ENCODE measurements at regions not wholly inside any gene's neighbourhood (a gene's known extent, or its start where the extent isn't known, plus 50 kb on each side); places are given as distances from the start of the nearest gene placed in this dataset.

GRCh38 chr6:95784019-95784418, 206.7 kb downstream of the MANEA start:
- no peak for FAIRE-seq

GRCh38 chr6:95784869-95785268, 207.5 kb downstream of the MANEA start:
- no peak for FAIRE-seq

DNA sequence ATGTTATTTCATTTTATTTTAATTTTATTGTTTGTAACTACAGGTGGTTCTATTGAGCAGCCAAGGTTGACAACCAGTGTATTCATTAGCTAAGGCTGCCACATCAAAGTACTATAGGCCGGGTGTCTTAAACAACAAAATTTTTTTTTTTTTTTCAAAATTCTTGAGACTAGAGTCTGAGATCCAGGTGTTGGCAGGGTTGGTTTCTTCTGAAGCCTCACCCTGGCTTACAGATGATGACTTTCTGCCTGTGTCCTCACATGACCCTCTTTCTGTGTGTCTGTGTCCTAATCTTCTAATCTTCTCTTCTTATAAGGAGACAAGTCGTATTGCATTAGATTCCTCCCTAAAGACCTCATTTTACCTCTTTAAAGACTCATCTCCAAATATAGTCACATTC, 208.4 kb downstream of the MANEA start:
- no peak for FAIRE-seq

DNA sequence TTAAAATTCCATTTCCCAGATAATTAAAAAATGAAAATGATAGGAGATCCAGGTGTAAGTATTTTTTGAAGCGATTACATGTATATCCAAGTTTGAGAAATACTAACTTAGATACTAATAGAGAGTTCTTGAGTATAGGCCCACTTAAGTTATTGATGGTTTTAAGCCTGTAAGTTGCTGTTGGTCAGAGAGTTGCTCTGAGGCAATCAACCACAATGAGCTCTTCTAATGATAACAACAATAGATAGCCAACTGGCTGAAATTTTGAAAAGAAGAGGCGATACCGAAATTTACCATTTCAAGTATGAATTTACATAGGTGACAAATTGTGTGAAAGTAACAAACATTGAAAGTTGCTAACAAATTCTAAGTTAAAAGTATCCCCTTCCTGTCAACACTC, 209.5 kb downstream of the MANEA start:
- no peak for FAIRE-seq

DNA sequence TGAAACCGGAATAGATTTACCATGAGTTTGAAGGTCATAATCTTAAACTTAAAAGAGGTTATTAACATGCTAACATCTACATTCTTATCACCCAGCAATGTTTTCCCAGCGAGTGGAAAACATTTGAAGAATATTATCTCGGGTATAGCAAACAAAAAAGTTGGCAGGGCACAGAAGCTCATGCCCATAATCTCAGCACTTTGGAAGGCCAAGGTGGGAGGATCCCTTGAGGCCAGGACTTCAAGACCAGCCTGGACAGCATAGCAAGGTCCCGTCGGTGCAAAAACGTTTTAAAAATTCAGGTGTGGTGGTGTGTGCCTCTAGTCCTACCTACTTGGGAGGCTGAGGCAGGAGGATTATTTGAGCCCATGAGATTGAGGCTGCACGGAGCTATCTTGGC, 213.5 kb downstream of the MANEA start:
- no peak for FAIRE-seq

- FAIRE-seq, result no peak
Measured at GRCh38 chr6:95794749-95795148, 217.4 kb downstream of the MANEA start.

DNA sequence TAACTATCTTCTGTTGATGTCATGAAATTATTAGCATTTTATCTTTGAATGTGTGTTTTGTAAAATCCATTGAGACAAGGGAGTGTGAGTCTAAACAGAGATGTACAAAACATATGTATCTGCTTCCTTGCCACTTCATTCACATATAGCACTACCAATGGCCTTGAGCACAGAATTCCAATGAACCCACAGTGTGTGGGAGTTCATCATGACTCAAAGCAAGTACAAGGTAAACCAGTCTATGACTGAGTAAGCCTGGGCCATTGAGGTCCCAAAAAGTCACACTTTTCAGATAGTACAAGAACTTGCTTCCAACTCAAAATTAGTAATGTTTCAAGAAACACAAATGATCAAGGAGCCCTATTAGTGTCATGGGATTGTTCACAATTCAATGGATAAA, 218.6 kb downstream of the MANEA start:
- FAIRE-seq, result no peak

DNA sequence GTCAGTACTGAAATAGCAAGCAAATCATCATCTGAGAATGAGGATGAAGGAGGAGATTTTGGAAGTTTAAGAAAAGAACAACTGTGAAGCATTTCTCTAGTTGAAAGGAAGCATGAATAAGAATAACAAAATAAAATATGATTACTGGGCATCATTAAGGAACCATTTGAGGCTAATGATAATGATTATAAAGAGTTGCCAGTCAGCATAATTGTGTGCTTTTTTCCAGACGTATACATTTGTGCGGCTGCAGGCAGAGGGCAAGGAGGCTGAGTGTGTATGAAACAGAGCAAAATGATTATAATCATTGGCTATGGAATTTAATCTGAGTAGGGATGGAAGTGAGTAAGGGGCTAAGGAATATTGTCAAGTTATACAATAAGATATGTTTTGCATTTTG, 218.7 kb upstream of the FUT9 start:
- FAIRE-seq, result no peak

- FAIRE-seq, result no peak
Measured at GRCh38 chr6:95802978-95803377, 212.8 kb upstream of the FUT9 start.

DNA sequence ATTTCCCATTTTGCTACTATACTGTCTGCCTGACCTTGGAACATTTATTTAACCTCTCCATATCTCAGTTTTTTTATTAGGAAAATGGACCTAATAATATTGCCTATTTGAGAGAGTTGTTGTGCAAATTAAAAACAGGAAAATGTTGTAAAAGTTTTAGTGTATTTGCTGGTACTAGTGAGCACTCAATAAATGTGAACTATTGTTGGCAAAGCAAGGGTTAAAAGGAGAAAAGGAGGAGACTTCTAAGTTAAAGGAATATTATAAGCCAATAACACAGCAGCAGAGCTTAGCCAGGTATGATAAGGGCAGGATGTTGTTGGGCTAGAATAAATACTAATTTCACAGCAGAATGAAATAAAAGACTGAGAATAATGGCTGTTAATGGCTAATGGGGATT, 211.9 kb upstream of the FUT9 start:
- no peak for FAIRE-seq

DNA sequence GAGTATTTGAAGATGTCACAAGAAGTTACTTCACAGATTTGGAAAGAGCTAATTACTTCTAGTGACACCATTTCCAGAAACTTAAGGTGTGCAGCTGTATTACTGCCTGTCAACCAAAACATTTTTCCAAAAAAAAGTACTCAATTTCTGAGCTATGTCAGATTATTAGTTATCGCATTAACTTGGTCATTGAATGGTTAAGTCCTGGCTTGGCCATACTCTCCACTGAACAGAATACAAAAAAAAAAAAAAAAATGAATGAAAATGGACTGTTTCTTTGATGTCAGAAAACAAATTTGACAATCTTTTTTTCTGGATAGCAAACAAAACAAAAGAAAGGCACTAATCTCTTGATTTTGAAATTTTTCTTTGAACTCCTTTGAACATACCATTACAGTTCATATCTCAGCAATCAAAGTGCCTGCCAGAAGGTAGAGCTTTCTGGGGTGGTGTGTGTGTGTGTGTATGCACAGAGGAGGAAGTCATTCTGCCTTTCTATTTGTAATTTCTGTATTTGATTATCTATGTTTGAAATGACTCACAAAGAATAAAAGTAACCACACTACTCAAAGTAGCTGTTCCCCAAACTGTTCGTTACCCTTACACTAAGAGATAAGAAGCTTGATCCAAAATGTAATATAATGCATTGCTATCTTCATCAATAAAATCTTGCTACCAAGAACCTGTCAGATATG, 210.8 kb upstream of the FUT9 start:
- FAIRE-seq, result no peak

DNA sequence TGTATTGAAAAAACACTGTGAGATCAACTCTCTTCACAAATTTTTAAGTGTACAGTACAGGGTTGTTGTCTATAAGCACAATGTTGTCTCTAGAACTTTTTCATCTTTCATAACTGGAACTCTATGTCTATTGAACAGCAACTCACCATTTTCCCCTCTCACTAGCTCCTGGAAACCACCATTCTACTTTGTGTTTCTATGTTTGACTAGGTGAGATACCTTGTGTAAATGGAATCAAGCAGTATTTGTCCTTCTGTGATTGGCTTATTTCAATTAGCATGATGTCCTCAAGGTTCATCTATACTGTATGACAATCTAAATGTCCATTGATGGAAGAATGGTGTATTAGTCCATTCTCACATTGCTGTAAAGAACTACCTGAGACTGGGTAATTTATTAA, 210.1 kb upstream of the FUT9 start:
- FAIRE-seq, result no peak

- no peak for FAIRE-seq
Measured at GRCh38 chr6:95815389-95816056, 200.3 kb upstream of the FUT9 start.

DNA sequence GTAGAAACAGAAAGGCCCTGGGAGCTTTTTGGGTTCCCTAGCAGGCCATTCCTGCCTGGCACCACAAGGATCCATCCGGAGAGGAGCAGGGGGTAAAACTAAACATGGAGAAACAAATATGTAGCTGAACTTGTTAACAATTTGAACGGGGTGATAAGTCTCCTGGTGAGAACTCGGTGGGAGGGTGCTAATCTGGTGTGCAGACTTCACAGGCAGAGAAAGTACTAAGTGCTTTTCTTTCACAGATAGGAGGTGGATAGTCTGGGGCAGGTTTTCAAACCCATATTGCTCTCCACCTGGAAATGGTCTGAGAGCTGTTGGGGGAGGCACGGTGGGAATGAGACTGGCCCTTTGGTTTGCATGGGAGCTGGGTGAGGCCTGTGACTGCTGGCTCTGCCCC, 196.3 kb upstream of the FUT9 start:
- no peak for FAIRE-seq

- FAIRE-seq, result no peak
Measured at GRCh38 chr6:95819939-95820338, 195.8 kb upstream of the FUT9 start.

DNA sequence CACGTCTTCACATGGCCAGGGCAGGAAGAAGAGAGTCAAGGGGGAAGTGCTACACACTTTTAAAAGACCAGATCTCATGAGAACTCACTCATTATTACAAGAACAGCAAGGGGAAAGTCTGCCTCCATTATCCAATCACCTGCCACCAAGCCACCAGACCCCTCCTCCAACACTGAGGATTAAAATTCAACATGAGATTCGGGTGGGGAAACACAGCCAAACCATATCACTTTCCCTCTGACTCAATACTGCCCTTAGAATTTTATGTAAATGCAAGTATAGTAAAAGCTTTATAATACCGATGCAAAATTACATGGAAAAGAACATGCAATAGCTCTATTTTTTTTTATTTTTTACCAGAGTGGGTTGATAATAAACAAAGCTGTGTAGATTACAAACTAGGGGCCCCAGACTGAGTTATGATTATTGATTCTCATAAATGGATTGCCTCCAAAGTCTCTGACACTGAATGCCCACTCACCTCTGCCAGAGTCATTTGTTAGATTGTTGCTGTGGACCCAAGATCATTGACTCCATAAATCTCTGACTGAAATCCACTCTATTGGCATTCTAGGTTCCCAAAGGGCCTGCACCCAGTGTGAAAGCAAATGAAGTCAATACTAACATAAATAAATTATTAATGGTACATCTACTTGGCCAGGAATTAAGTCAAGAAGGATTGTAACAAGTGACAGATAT, 184.8 kb upstream of the FUT9 start:
- no peak for FAIRE-seq

DNA sequence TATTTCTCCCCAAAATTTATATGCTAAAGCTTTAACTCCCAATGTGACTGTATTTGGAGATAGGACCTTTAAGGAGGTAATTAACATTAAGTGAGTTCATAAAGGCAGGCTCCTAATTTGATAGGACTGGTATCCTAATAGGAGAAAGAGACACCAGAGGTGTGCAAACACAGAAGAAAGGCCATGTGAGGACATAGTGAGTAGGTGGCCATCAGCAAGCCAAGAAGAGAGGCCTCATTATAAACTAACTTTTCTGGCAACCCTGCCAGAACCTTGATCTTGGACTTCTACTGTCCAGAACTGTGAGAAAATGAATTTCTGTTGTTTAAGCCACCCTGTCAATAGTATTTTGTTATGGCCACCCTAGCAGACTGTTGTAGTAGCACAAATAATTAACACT, 177.9 kb upstream of the FUT9 start:
- FAIRE-seq, result no peak

DNA sequence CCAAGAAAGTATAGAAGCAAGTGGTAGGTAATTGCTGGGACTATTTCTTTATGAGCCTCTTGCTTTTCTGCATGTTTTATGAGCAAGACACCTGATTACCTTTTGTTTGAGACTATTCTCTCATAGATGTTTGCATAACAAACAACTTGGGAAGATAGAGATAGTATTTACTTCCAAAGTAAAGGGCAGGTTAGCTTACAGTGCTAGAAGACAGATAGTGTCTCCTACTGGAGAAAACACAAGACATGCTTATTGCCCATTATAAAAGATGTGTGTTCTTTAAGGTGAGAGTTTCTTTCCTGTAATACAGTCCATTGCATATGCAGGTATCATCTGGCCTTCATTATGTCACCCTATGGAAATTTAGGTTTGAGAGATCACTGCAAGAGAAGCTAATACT, 174.2 kb upstream of the FUT9 start:
- FAIRE-seq, result no peak

DNA sequence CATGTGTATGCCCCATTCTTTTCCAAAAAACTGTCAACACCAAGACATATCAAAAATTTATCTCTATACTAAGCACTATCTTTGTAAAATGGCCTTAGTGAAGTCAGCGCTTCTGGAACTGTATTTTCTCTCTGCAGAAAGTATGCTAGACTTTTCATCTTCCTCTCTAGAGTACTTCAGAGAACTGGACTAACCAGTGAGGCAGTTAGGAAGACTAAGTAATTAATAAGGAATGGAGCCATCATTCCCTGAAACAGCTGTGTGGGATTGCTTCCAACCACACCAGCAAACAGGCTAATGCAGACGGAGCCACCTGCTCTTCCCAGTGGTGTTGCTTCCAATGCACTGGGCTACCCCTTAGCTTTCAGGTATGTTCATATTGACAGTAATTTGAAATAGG, 169.1 kb upstream of the FUT9 start:
- FAIRE-seq, result no peak

GRCh38 chr6:95847061-95847460, 168.7 kb upstream of the FUT9 start:
- FAIRE-seq, result no peak

DNA sequence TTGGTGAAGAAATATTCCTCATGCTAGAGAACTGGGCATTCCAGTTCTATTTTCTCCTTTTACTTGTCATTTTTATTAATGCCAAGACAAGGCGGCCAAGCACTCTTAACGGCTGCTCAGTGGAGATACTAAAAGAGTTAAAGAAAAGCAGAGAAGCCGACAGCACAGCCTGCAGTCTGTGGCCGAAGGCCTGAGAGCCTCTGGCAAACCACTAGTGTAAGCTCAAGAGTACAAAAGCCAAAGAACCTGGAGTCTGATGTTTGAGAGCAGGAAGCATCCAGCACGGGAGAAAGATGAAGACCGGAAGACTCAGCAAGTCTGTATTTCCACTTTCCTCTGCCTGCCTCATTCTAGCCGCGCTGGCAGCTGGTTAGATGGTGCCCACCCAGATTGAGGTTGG, 167.1 kb upstream of the FUT9 start:
- no peak for FAIRE-seq

DNA sequence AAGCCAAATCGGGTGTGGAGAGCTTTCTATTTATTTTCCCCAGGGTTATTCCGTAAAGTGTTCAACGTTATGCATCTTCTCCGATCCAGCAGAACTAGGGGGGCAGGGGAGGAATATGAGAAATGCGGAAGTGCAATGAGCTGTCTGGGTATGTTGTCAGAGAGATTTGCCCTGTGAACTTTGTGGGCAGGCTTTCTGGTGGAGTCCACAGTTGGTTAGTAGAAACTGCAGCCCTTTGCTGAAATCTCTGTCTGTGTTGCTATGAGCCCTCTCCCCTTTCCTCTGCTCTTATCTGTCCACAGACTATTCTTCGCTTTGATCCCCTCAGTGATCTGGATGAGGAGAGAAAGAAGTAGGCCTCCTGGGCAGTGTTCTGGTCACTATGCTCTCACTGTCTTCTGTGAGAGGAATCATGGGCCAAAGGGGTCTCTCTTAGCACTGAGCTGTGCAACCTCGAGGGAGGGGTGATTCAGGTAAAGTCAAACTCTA, 158.9 kb upstream of the FUT9 start:
- no peak for FAIRE-seq

DNA sequence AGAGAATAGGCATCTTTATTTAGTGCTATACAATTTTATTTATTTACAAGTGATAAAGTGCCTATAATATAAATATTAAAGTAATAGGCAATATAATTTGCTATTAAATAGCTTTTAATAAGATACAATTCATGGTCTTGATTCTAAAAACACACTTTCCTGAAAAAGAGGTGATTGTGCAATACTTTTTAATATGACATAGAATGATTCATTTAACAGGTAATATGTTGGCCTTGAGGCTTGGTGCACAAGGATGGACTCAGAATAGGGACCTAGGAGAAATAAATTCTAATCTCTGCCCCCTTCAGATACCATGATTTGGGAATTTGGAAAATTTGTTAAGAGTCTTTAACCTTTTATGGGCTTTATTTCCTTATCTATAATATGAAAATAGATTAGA, 149.9 kb upstream of the FUT9 start:
- no peak for FAIRE-seq

GRCh38 chr6:95866732-95867131, 149.0 kb upstream of the FUT9 start:
- no peak for FAIRE-seq
